OCI-LY3 (cell line): ENCODE measurements at regions not wholly inside any gene's neighbourhood (a gene's known extent, or its start where the extent isn't known, plus 50 kb on each side); places are given as distances from the start of the nearest gene placed in this dataset.
"Not testable (repeated sequence)": the region's sequence is repeated elsewhere in the genome, so short reads cannot be mapped to it uniquely, and the experiment has no call there.

Experiments used
- CTCF ChIP-seq: fragments of 200-600, 300-600 bp; sonication (generic); IDR thresholded peaks from 2 replicates; pipeline ENCODE4 v1.5.1; 2014; ENCODE audit warnings: antibody characterized with exemption, low read length, low read depth
- EZH2phosphoT487 ChIP-seq: fragments of 200-600 bp; shearing (Covaris generic); IDR thresholded peaks from 2 replicates; pipeline ENCODE4 v1.6.1; 2018; ENCODE audit warnings: antibody characterized with exemption, mixed run types, low read depth

- TF ChIP-seq CTCF, EZH2phosphoT487: not testable (repeated sequence)
These were observed 111.7 kb downstream of the KBTBD2 start for GRCh38 chr7:32779895-32780294.
